Neuronal stem cell (in vitro differentiated cells): ENCODE measurements at regions not wholly inside any gene's neighbourhood (a gene's known extent, or its start where the extent isn't known, plus 50 kb on each side); places are given as distances from the start of the nearest gene placed in this dataset.

Source experiments
- DNase-seq: peaks from one replicate; pipeline ENCODE4 v3.0.0-alpha.2; 2013; ENCODE audit warnings: low spot score
- H2AFZ ChIP-seq: one replicate; pipeline ENCODE4 v1.6.1; 2013; ENCODE audit warnings: mild to moderate bottlenecking, low read length, inconsistent platforms
- H2AK5ac ChIP-seq: 2 replicates; pipeline ENCODE4 v1.6.1; 2013; ENCODE audit warnings: low read depth, mild to moderate bottlenecking, inconsistent platforms, low read length, moderate library complexity, mixed read lengths
- H2BK120ac ChIP-seq: 2 replicates; pipeline ENCODE4 v1.6.1; 2013; ENCODE audit warnings: low read depth, mild to moderate bottlenecking, inconsistent platforms, low read length, moderate library complexity, mixed read lengths
- H2BK12ac ChIP-seq: one replicate; pipeline ENCODE4 v1.6.1; 2013; ENCODE audit warnings: low read length, inconsistent platforms
- H2BK15ac ChIP-seq: 2 replicates; pipeline ENCODE4 v1.6.1; 2013; ENCODE audit warnings: mild to moderate bottlenecking, low read length, inconsistent platforms, mixed read lengths
- H2BK5ac ChIP-seq: one replicate; pipeline ENCODE4 v1.6.1; 2013; ENCODE audit warnings: inconsistent platforms, mild to moderate bottlenecking, low read length, moderate library complexity
- H3K14ac ChIP-seq: one replicate; pipeline ENCODE4 v1.6.1; 2013; ENCODE audit warnings: low read length, inconsistent platforms
- H3K18ac ChIP-seq: 2 replicates; pipeline ENCODE4 v1.6.1; 2013; ENCODE audit warnings: low read length, inconsistent platforms
- H3K23ac ChIP-seq: 2 replicates; pipeline ENCODE4 v1.6.1; 2013; ENCODE audit warnings: low read depth, mild to moderate bottlenecking, mixed read lengths, low read length, inconsistent platforms; ENCODE audit not compliant: poor library complexity
- H3K27ac ChIP-seq: replicated peaks from 3 replicates; pipeline ENCODE4 v1.5.1; 2013; ENCODE audit warnings: low read length, inconsistent platforms
- H3K27me3 ChIP-seq, 3 experiments: 2 replicates each; pipeline ENCODE4 v1.6.1; 2013; ENCODE audit warnings: low read length in 3 of 3, mild to moderate bottlenecking in 2 of 3, inconsistent platforms in 1 of 3, low read depth in 1 of 3, mixed read lengths in 1 of 3, moderate library complexity in 1 of 3; ENCODE audit not compliant: control insufficient read depth in 3 of 3, insufficient read depth in 3 of 3
- H3K36me3 ChIP-seq, 2 donors: replicated peaks in 1 of 2; 2 replicates each; pipeline ENCODE4 v1.6.1; 2013; ENCODE audit warnings: low read length in 2 of 2; ENCODE audit not compliant: control insufficient read depth in 2 of 2, insufficient read depth in 2 of 2
- H3K4ac ChIP-seq: 2 replicates; pipeline ENCODE4 v1.6.1; 2013; ENCODE audit warnings: inconsistent platforms, mild to moderate bottlenecking, low read length, moderate library complexity
- H3K4me1 ChIP-seq, 2 donors: 1 replicate in 1 of 2; 2 replicates in 1 of 2; pipeline ENCODE4 v1.6.1; 2013; ENCODE audit warnings: low read length in 2 of 2, low read depth in 1 of 2; ENCODE audit not compliant: control insufficient read depth in 2 of 2, insufficient read depth in 1 of 2
- H3K4me2 ChIP-seq: one replicate; pipeline ENCODE4 v1.6.1; 2013; ENCODE audit warnings: mild to moderate bottlenecking, low read length, inconsistent platforms; ENCODE audit not compliant: insufficient read depth, poor library complexity, severe bottlenecking
- H3K4me3 ChIP-seq, 2 donors: 2 replicates each; pipeline ENCODE4 v1.5.1; 2013; ENCODE audit warnings: low read length in 2 of 2, mild to moderate bottlenecking in 2 of 2, inconsistent platforms in 1 of 2, moderate library complexity in 1 of 2
- H3K79me1 ChIP-seq: one replicate; pipeline ENCODE4 v1.6.1; 2013; ENCODE audit warnings: low read depth, mild to moderate bottlenecking, inconsistent platforms, low read length, moderate library complexity
- H3K9ac ChIP-seq: one replicate; pipeline ENCODE4 v1.6.1; 2013; ENCODE audit warnings: mild to moderate bottlenecking, low read depth, low read length, inconsistent platforms; ENCODE audit not compliant: poor library complexity
- H3K9me3 ChIP-seq, 2 donors: replicated peaks in 1 of 2; 2 replicates each; pipeline versions ENCODE3 to v1.6.1; 2013; ENCODE audit warnings: low read length in 2 of 2, mild to moderate bottlenecking in 2 of 2, inconsistent platforms in 1 of 2, low read depth in 1 of 2, mixed read lengths in 1 of 2, moderate library complexity in 1 of 2; ENCODE audit not compliant: control insufficient read depth in 2 of 2, insufficient read depth in 1 of 2
- H4K8ac ChIP-seq: one replicate; pipeline ENCODE4 v1.6.1; 2013; ENCODE audit warnings: low read depth, mild to moderate bottlenecking, inconsistent platforms, low read length, moderate library complexity
- H4K91ac ChIP-seq: one replicate; pipeline ENCODE4 v1.6.1; 2013; ENCODE audit warnings: low read length, low read depth, mild to moderate bottlenecking, inconsistent platforms; ENCODE audit not compliant: poor library complexity
- WGBS, 2 donors: extraction: QIAGEN DNeasy Blood & Tissue Kit; methylation state at CpG; one replicate each; pipeline ENCODE4 v1.1.7; 2013; ENCODE audit warnings: missing lambda C conversion rate in 2 of 2, mixed read lengths in 1 of 2; ENCODE audit not compliant: insufficient read length in 2 of 2, insufficient replicate concordance in 1 of 2; ENCODE audit errors: extremely low coverage in 2 of 2; 5-methylcytosine and 5-hydroxymethylcytosine counted together

DNA sequence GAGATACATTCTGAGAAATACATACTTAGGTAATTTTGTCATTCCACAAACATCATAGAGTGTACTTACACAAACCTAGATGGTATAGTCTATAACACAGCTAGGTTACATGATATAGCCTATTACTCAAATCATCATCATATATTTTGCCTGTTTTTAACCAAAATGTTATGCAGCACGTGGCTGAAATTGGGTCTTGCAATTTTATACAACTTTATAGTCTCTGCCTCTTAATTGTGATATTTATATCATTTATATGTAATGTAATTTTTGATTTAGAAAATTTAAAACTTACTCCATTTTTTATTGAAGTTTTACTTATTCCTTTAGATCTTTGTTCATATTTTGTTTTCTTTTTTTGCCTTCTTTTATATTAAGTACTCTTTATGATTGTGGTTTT lies 350.7 kb upstream of the DCN start:
- H3K79me1 ChIP-seq: no peaks in the 10 kb centered on the region
- H3K4me3 ChIP-seq: no peak overlapping the region
- WGBS, 2 donors: no CpG with 5 or more reads among the region's 1 CpG
- no peaks in the 10 kb centered on the region for H3K27me3 ChIP-seq
- H3K36me3 ChIP-seq: no peaks in the 10 kb centered on the region
- H4K91ac ChIP-seq: no peak overlapping the region
- no peak overlapping the region for H3K18ac ChIP-seq
- H2BK15ac ChIP-seq: no peak overlapping the region
- no peak overlapping the region for H3K9ac ChIP-seq
- H3K4me2 ChIP-seq: no peak overlapping the region
- H3K4me1 ChIP-seq: no peaks in the 10 kb centered on the region
- H3K23ac ChIP-seq: no peak overlapping the region
- H2BK120ac ChIP-seq: no peak overlapping the region
- no peak overlapping the region for H3K14ac ChIP-seq
- H2BK5ac ChIP-seq: no peak overlapping the region
- no peak overlapping the region for H4K8ac ChIP-seq
- no peak overlapping the region for H3K4ac ChIP-seq
- H3K27ac ChIP-seq: no peak overlapping the region
- no peak overlapping the region for H2AFZ ChIP-seq
- H3K9me3 ChIP-seq: peaks cover 0 to 5% of the 10 kb centered on the region in 2 donors
- H2AK5ac ChIP-seq: no peak overlapping the region
- H2BK12ac ChIP-seq: no peak overlapping the region
- no peak for DNase-seq

DNA sequence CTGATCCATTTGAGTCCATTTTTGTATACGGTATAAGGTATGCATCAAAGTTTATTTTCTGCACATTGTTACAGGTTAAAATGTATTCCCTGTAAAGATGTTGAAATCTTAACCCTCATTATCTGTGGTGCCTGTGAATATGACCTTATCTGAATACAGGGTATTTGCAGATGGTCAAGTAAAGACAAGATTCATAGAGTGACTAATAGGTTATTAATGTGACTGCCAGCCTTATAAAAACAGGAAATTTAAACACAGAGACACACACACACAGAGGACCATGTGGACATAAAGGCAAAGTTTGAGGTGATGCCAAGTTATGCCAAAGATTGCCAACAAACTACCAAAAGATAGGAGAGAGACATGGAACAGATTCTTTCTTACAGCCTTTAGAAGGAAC lies 347.2 kb upstream of the DCN start:
- DNase-seq: no peak
- H4K91ac ChIP-seq: no peak overlapping the region
- no peak overlapping the region for H3K14ac ChIP-seq
- H3K9ac ChIP-seq: no peak overlapping the region
- no peaks in the 10 kb centered on the region for H3K79me1 ChIP-seq
- H2BK5ac ChIP-seq: no peak overlapping the region
- H3K4ac ChIP-seq: no peak overlapping the region
- no peak overlapping the region for H3K18ac ChIP-seq
- no peak overlapping the region for H2AFZ ChIP-seq
- WGBS, 2 donors: no CpG with 5 or more reads among the region's 1 CpG
- H2AK5ac ChIP-seq: no peak overlapping the region
- no peak overlapping the region for H3K4me3 ChIP-seq
- no peak overlapping the region for H3K4me2 ChIP-seq
- no peak overlapping the region for H2BK120ac ChIP-seq
- H3K23ac ChIP-seq: no peak overlapping the region
- H3K27me3 ChIP-seq: no peaks in the 10 kb centered on the region
- H3K9me3 ChIP-seq: peaks cover 0 to 5% of the 10 kb centered on the region in 2 donors
- H3K36me3 ChIP-seq: no peaks in the 10 kb centered on the region
- no peaks in the 10 kb centered on the region for H3K4me1 ChIP-seq
- H4K8ac ChIP-seq: no peak overlapping the region
- H2BK15ac ChIP-seq: no peak overlapping the region
- no peak overlapping the region for H2BK12ac ChIP-seq
- H3K27ac ChIP-seq: no peak overlapping the region

DNA sequence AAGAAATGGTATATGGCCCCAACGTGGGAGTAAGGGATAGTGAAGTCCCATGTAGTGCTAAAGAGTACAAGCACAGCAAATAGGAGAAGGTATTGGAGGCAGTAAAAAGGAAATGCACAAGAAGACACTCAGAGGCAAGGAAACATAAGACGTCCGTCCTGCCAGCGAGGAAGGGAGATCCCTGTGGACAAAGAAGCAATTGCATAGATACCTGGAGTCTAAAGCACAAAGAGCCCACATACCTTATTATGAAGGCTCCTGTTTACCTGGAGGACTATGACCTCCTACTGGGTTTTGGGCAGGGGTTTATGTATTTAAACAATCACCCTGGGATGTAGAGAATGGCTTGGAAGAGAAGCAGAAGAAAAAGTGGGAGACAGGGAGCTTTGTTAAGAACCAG lies 341.2 kb upstream of the DCN start:
- H3K4ac ChIP-seq: no peak overlapping the region
- no peaks in the 10 kb centered on the region for H3K79me1 ChIP-seq
- DNase-seq: no peak
- no peak overlapping the region for H3K18ac ChIP-seq
- H2BK5ac ChIP-seq: no peak overlapping the region
- H3K4me2 ChIP-seq: no peak overlapping the region
- no peak overlapping the region for H2AFZ ChIP-seq
- H2BK15ac ChIP-seq: no peak overlapping the region
- H2BK120ac ChIP-seq: no peak overlapping the region
- WGBS, 2 donors: no CpG with 5 or more reads among the region's 4 CpGs
- no peak overlapping the region for H2BK12ac ChIP-seq
- H3K23ac ChIP-seq: no peak overlapping the region
- no peaks in the 10 kb centered on the region for H3K36me3 ChIP-seq
- no peak overlapping the region for H3K27ac ChIP-seq
- no peak overlapping the region for H4K91ac ChIP-seq
- no peaks in the 10 kb centered on the region for H3K27me3 ChIP-seq
- H3K4me3 ChIP-seq: no peak overlapping the region
- no peak overlapping the region for H3K14ac ChIP-seq
- H4K8ac ChIP-seq: no peak overlapping the region
- H2AK5ac ChIP-seq: no peak overlapping the region
- H3K9me3 ChIP-seq: no peaks in the 10 kb centered on the region
- peaks cover 0 to 2% of the 10 kb centered on the region in 2 donors for H3K4me1 ChIP-seq
- no peak overlapping the region for H3K9ac ChIP-seq

DNA sequence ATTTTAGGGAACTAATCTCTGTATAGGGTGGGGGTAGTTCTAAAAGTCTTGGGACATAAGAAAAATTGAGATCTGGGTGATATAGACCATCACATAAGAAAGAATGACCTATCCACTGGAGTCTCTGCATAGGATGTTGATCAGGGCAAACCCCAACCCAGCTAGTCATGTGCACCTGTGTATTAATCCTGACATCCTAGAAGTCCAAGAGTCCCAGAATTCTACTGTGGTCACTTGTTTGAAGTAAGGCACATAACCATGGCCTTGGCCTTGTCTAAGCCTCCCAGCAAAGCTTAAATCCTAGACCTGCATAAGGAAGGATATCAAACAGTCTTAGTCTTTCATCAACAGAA lies 334.1 kb upstream of the DCN start:
- Histone ChIP-seq H4K91ac (no peak overlapping the region), H2AFZ (no peak overlapping the region), H3K18ac (no peak overlapping the region), H3K23ac (no peak overlapping the region), H3K4me1 (peaks cover 0 to 11% of the 10 kb centered on the region in 2 donors), H2BK12ac (no peak overlapping the region), H2BK15ac (no peak overlapping the region), H3K27ac (no peak overlapping the region), H3K14ac (no peak overlapping the region), H3K4me3 (no peak overlapping the region), H2AK5ac (no peak overlapping the region), H4K8ac (no peak overlapping the region), H3K9ac (no peak overlapping the region), H3K9me3 (no peaks in the 10 kb centered on the region), H3K4me2 (no peak overlapping the region), H3K36me3 (no peaks in the 10 kb centered on the region), H3K27me3 (no peaks in the 10 kb centered on the region), H2BK120ac (no peak overlapping the region), H3K4ac (no peak overlapping the region), H2BK5ac (no peak overlapping the region), H3K79me1 (no peaks in the 10 kb centered on the region)
- no peak for DNase-seq
